ENCODE measurements at regions not wholly inside any gene's neighbourhood (a gene's known extent, or its start where the extent isn't known, plus 50 kb on each side); places are given as distances from the start of the nearest gene placed in this dataset.
"Not testable (repeated sequence)": the region's sequence is repeated elsewhere in the genome, so short reads cannot be mapped to it uniquely, and the experiment has no call there.

DNA sequence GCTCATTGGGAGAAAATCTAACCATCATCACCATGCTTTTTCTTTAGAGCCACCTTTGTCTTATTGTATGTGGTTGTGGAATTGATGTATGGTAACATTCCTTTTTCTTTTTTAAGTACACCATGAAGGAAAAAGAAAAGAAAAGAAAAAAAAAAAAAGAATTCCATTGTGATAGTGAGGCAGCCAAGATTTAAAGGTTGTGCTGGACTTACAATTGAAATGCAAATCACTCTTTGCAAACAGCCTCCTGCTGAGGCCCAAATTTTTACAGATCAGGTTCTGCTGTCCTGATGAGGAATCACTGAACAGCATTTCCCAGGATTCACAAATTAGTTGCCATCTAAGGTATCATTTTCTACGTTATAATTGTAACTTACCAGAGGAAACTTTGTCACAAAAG lies 1101.0 kb upstream of the FANCL start:
- Histone ChIP-seq H3K27ac (ENCODE audit: low read depth in 1 of 2, low read length in 1 of 2) (no peak overlapping the region), H3K4me1 (ENCODE audit: control insufficient read depth in 2 of 2, insufficient read depth in 2 of 2, low read length in 2 of 2) (no peaks in the 10 kb centered on the region), H3K27me3 (ENCODE audit: control insufficient read depth in 2 of 2, insufficient read depth in 1 of 2, low read length in 1 of 2) (no peaks in the 10 kb centered on the region), H3K9me3 (ENCODE audit: control insufficient read depth in 2 of 2, insufficient read depth in 1 of 2, low read length in 1 of 2) (no peaks in the 10 kb centered on the region), H3K36me3 (ENCODE audit: control insufficient read depth in 2 of 2, insufficient read depth in 2 of 2, low read length in 1 of 2) (no peaks in the 10 kb centered on the region), H3K4me3 (ENCODE audit: low read length in 2 of 2) (no peak overlapping the region)
- no peak for DNase-seq (ENCODE audit: low read depth in 6 of 9, low spot score in 9 of 9)
- WGBS: 92% methylated on average over 1 of the region's 1 CpG

- Histone ChIP-seq H3K27ac (ENCODE audit: low read depth in 1 of 2, low read length in 1 of 2) (no peak overlapping the region), H3K4me1 (ENCODE audit: control insufficient read depth in 2 of 2, insufficient read depth in 2 of 2, low read length in 2 of 2) (no peaks in the 10 kb centered on the region), H3K36me3 (ENCODE audit: control insufficient read depth in 2 of 2, insufficient read depth in 2 of 2, low read length in 1 of 2) (no peaks in the 10 kb centered on the region), H3K4me3 (ENCODE audit: low read length in 2 of 2) (no peak overlapping the region), H3K27me3 (ENCODE audit: control insufficient read depth in 2 of 2, insufficient read depth in 1 of 2, low read length in 1 of 2) (no peaks in the 10 kb centered on the region), H3K9me3 (ENCODE audit: control insufficient read depth in 2 of 2, insufficient read depth in 1 of 2, low read length in 1 of 2) (no peaks in the 10 kb centered on the region)
- no peak for DNase-seq (ENCODE audit: low read depth in 6 of 9, low spot score in 9 of 9)
- WGBS: 86% methylated on average over 2 of the region's 2 CpGs
Observed at GRCh38 chr2:59339837-59340207, 1098.7 kb upstream of the FANCL start.

GRCh38 chr2:59339121-59339836 lies 1098.2 kb upstream of the FANCL start:
- Histone ChIP-seq H3K4me3 (ENCODE audit: low read length in 2 of 2) (no peak overlapping the region), H3K27ac (ENCODE audit: low read depth in 1 of 2, low read length in 1 of 2) (no peak overlapping the region), H3K4me1 (ENCODE audit: control insufficient read depth in 2 of 2, insufficient read depth in 2 of 2, low read length in 2 of 2) (no peaks in the 10 kb centered on the region), H3K36me3 (ENCODE audit: control insufficient read depth in 2 of 2, insufficient read depth in 2 of 2, low read length in 1 of 2) (no peaks in the 10 kb centered on the region), H3K9me3 (ENCODE audit: control insufficient read depth in 2 of 2, insufficient read depth in 1 of 2, low read length in 1 of 2) (no peaks in the 10 kb centered on the region), H3K27me3 (ENCODE audit: control insufficient read depth in 2 of 2, insufficient read depth in 1 of 2, low read length in 1 of 2) (no peaks in the 10 kb centered on the region)
- WGBS: 66% methylated on average over 8 of the region's 8 CpGs
- DNase-seq (ENCODE audit: low read depth in 6 of 9, low spot score in 9 of 9): no peak

GRCh38 chr2:59333007-59333406 lies 1091.9 kb upstream of the FANCL start:
- Histone ChIP-seq H3K36me3 (ENCODE audit: control insufficient read depth in 2 of 2, insufficient read depth in 2 of 2, low read length in 1 of 2) (no peaks in the 10 kb centered on the region), H3K4me3 (ENCODE audit: low read length in 2 of 2) (no peak overlapping the region), H3K27ac (ENCODE audit: low read depth in 1 of 2, low read length in 1 of 2) (no peak overlapping the region), H3K9me3 (ENCODE audit: control insufficient read depth in 2 of 2, insufficient read depth in 1 of 2, low read length in 1 of 2) (no peaks in the 10 kb centered on the region), H3K27me3 (ENCODE audit: control insufficient read depth in 2 of 2, insufficient read depth in 1 of 2, low read length in 1 of 2) (no peaks in the 10 kb centered on the region), H3K4me1 (ENCODE audit: control insufficient read depth in 2 of 2, insufficient read depth in 2 of 2, low read length in 2 of 2) (no peaks in the 10 kb centered on the region)
- 99% methylated on average over 4 of the region's 4 CpGs for WGBS
- no peak for DNase-seq (ENCODE audit: low read depth in 6 of 9, low spot score in 9 of 9)

GRCh38 chr2:59326581-59327365 lies 1085.6 kb upstream of the FANCL start:
- H3K27me3 ChIP-seq (ENCODE audit: control insufficient read depth in 2 of 2, insufficient read depth in 1 of 2, low read length in 1 of 2); DNase-seq (ENCODE audit: low read depth in 6 of 9, low spot score in 9 of 9); H3K4me3 ChIP-seq (ENCODE audit: low read length in 2 of 2); H3K27ac ChIP-seq (ENCODE audit: low read depth in 1 of 2, low read length in 1 of 2); H3K4me1 ChIP-seq (ENCODE audit: control insufficient read depth in 2 of 2, insufficient read depth in 2 of 2, low read length in 2 of 2); H3K36me3 ChIP-seq (ENCODE audit: control insufficient read depth in 2 of 2, insufficient read depth in 2 of 2, low read length in 1 of 2); H3K9me3 ChIP-seq (ENCODE audit: control insufficient read depth in 2 of 2, insufficient read depth in 1 of 2, low read length in 1 of 2): not testable (repeated sequence)
- WGBS: 84% methylated on average over 14 of the region's 14 CpGs

GRCh38 chr2:59322870-59323269 lies 1081.7 kb upstream of the FANCL start:
- WGBS: over 99% methylated on average over 2 of the region's 2 CpGs
- Histone ChIP-seq H3K27me3 (ENCODE audit: control insufficient read depth in 2 of 2, insufficient read depth in 1 of 2, low read length in 1 of 2) (no peaks in the 10 kb centered on the region), H3K4me1 (ENCODE audit: control insufficient read depth in 2 of 2, insufficient read depth in 2 of 2, low read length in 2 of 2) (no peaks in the 10 kb centered on the region), H3K9me3 (ENCODE audit: control insufficient read depth in 2 of 2, insufficient read depth in 1 of 2, low read length in 1 of 2) (peaks cover 0 to 7% of the 10 kb centered on the region in 2 donors), H3K36me3 (ENCODE audit: control insufficient read depth in 2 of 2, insufficient read depth in 2 of 2, low read length in 1 of 2) (no peaks in the 10 kb centered on the region), H3K27ac (ENCODE audit: low read depth in 1 of 2, low read length in 1 of 2) (no peak overlapping the region), H3K4me3 (ENCODE audit: low read length in 2 of 2) (no peak overlapping the region)
- no peak for DNase-seq (ENCODE audit: low read depth in 6 of 9, low spot score in 9 of 9)

DNA sequence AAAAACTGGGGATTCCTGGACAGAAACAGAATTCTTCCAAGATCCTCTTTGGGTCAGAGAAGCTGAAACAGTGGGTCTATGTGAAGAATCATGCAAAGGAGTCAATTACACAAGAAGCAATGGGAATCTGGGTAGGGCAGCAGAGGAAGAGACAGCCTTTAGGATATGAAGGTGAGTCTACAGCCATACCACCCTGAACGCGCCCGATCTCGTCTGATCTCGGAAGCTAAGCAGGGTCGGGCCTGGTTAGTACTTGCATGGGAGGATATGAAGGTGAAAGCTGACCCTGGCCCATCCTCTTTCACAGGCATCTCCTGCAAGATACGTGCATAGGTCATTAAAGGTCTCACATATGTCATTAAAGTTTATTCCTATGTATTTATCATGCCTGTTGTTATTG lies 1080.9 kb upstream of the FANCL start:
- H3K27me3 ChIP-seq (ENCODE audit: control insufficient read depth in 2 of 2, insufficient read depth in 1 of 2, low read length in 1 of 2): no peaks in the 10 kb centered on the region
- no peak for DNase-seq (ENCODE audit: low read depth in 6 of 9, low spot score in 9 of 9)
- WGBS: 99% methylated on average over 7 of the region's 7 CpGs
- no peaks in the 10 kb centered on the region for H3K4me1 ChIP-seq (ENCODE audit: control insufficient read depth in 2 of 2, insufficient read depth in 2 of 2, low read length in 2 of 2)
- peaks cover 0 to 7% of the 10 kb centered on the region in 2 donors for H3K9me3 ChIP-seq (ENCODE audit: control insufficient read depth in 2 of 2, insufficient read depth in 1 of 2, low read length in 1 of 2)
- H3K36me3 ChIP-seq (ENCODE audit: control insufficient read depth in 2 of 2, insufficient read depth in 2 of 2, low read length in 1 of 2): no peaks in the 10 kb centered on the region
- no peak overlapping the region for H3K4me3 ChIP-seq (ENCODE audit: low read length in 2 of 2)
- H3K27ac ChIP-seq (ENCODE audit: low read depth in 1 of 2, low read length in 1 of 2): no peak overlapping the region

- Histone ChIP-seq H3K4me1 (ENCODE audit: control insufficient read depth in 2 of 2, insufficient read depth in 2 of 2, low read length in 2 of 2) (peaks cover 8 to 21% of the 10 kb centered on the region in 2 donors), H3K36me3 (ENCODE audit: control insufficient read depth in 2 of 2, insufficient read depth in 2 of 2, low read length in 1 of 2) (no peaks in the 10 kb centered on the region), H3K27me3 (ENCODE audit: control insufficient read depth in 2 of 2, insufficient read depth in 1 of 2, low read length in 1 of 2) (no peaks in the 10 kb centered on the region), H3K4me3 (ENCODE audit: low read length in 2 of 2) (no peak overlapping the region), H3K9me3 (ENCODE audit: control insufficient read depth in 2 of 2, insufficient read depth in 1 of 2, low read length in 1 of 2) (no peaks in the 10 kb centered on the region), H3K27ac (ENCODE audit: low read depth in 1 of 2, low read length in 1 of 2) (no peak overlapping the region)
- WGBS: 58% methylated on average over 16 of the region's 16 CpGs
- peak in 8 of 9 donors; percentile 19 to 78 (median 42) for DNase-seq (ENCODE audit: low read depth in 6 of 9, low spot score in 9 of 9)
Observed at GRCh38 chr2:59314031-59314766, 1073.1 kb upstream of the FANCL start.
